Activated CD8-positive, alpha-beta memory T cell treated with anti-CD3 and anti-CD28 coated beads, Interleukin-2, amount 10 ng/mL, durations not matched to agents 7 days and 5 days (primary cell): ENCODE measurements at regions not wholly inside any gene's neighbourhood (a gene's known extent, or its start where the extent isn't known, plus 50 kb on each side); places are given as distances from the start of the nearest gene placed in this dataset.

Experiments used
- ATAC-seq: fragments of 150-1000 bp; cut with Tn5 transposase; one replicate; pipeline ENCODE4 v1.10.0; 2021; ENCODE audit warnings: moderate library complexity
- CTCF ChIA-PET: fragments of 350-600 bp; sonication (Branson Sonifier 250); formaldehyde crosslinking; loops from one replicate; lab custom pipeline; 2021; ENCODE audit warnings: antibody characterized with exemption; lab: Charles Lee
- DNase-seq: peaks from one replicate; pipeline ENCODE4 v3.0.0-alpha.2; 2020
- H3K27ac Mint-ChIP-seq: one replicate; pipeline ENCODE4 v1.8.0; 2021; ENCODE audit warnings: mild to moderate bottlenecking, mixed read lengths
- H3K27me3 Mint-ChIP-seq: one replicate; pipeline ENCODE4 v1.8.0; 2021; ENCODE audit warnings: mixed read lengths
- H3K36me3 Mint-ChIP-seq: one replicate; pipeline ENCODE4 v1.8.0; 2021; ENCODE audit warnings: mild to moderate bottlenecking, mixed read lengths
- H3K4me1 Mint-ChIP-seq: one replicate; pipeline ENCODE4 v1.8.0; 2021; ENCODE audit warnings: mixed read lengths
- H3K4me3 Mint-ChIP-seq: one replicate; pipeline ENCODE4 v1.8.0; 2021; ENCODE audit warnings: mild to moderate bottlenecking, moderate library complexity, mixed read lengths
- H3K9me3 Mint-ChIP-seq: one replicate; pipeline ENCODE4 v1.8.0; 2022; ENCODE audit warnings: low read depth, mixed read lengths

DNA sequence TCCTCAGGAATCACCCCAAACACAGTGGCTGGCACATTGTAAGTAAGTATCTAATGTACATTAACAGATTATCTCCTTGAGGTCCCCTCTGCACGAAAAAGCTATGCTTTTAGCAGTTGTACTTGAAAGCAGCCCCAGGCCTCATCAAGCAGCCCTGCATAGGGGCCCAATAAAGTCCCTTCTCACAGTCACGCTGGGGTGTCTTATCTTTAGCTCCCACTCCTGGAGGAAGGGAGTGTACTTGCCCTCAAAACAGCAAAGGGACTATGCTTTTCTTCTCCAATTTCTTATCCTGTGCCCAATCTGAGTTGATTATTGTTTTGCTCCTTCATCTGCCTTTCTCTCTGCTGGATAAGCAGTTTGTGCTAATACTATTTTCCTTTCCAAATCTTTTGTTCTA, 168.8 kb upstream of the PLXNA2 start:
- Mint-ChIP-seq H3K27me3 (peaks cover 5% of the 10 kb centered on the region), H3K4me1 (no peaks in the 10 kb centered on the region), H3K4me3 (no peak overlapping the region), H3K27ac (no peak overlapping the region), H3K36me3 (no peaks in the 10 kb centered on the region), H3K9me3 (no peaks in the 10 kb centered on the region)
- CTCF ChIA-PET: no interaction called here
- ATAC-seq (no peak), DNase-seq (no peak)

DNA sequence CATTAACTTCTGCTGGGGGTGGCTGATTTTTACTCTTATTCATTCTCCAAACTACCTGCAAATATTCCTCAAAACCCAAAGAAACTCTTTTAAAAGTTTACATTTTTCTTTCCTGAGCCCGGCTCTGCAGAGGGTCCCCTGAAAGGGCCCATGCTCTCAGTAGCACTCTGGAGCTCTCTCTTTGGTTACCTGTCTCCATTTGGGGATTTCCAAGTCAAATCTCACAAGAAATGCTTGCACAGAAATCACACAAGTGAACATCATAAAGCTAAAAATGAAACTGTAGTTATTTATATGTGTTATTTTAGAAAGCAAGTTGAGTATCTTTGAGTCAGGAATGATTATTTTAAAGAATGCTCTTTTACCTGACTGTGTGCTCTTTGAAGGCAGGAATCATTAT, 174.5 kb upstream of the PLXNA2 start:
- no peak overlapping the region for H3K27ac Mint-ChIP-seq
- no peaks in the 10 kb centered on the region for H3K9me3 Mint-ChIP-seq
- H3K27me3 Mint-ChIP-seq: peaks cover 5% of the 10 kb centered on the region
- no peak overlapping the region for H3K4me3 Mint-ChIP-seq
- CTCF ChIA-PET: no interaction called here
- ATAC-seq: no peak
- no peaks in the 10 kb centered on the region for H3K36me3 Mint-ChIP-seq
- no peak for DNase-seq
- H3K4me1 Mint-ChIP-seq: no peaks in the 10 kb centered on the region

DNA sequence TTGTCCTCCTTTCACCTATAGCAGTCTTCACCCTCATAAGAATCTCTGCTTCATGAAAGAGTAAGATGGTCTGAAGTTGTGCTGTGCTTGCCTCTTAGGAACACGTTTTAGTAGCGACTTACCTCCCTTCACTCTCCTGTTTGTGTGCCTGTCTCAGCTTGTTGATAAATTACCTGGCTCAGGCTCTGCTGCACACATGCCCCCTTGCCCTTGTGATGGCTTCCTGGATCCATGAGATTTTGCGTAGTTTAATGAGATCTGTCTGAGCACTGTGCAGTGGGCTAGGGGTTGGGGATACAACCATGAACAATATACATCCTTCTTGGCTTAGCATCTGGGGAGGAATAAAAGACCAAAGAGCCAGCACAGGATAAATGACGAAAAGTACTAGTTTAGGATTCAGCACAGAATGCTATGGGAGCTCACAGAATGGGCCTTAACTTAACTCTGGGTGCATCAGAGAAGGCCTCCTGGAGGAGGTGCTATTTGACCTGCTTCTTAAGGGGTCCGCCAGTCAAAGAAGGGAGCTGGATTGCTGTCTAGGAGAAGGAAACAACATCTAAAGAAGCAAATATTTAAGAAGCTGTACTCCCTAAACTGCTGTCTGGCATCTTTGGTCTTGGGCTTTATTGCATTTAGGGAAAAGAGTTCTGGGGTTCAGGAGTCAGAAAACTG, 175.7 kb upstream of the PLXNA2 start:
- Mint-ChIP-seq H3K4me1 (no peaks in the 10 kb centered on the region), H3K36me3 (no peaks in the 10 kb centered on the region), H3K27ac (no peak overlapping the region), H3K4me3 (no peak overlapping the region), H3K9me3 (no peaks in the 10 kb centered on the region), H3K27me3 (peaks cover 5% of the 10 kb centered on the region)
- CTCF ChIA-PET: no interaction called here
- ATAC-seq (no peak), DNase-seq (no peak)

DNA sequence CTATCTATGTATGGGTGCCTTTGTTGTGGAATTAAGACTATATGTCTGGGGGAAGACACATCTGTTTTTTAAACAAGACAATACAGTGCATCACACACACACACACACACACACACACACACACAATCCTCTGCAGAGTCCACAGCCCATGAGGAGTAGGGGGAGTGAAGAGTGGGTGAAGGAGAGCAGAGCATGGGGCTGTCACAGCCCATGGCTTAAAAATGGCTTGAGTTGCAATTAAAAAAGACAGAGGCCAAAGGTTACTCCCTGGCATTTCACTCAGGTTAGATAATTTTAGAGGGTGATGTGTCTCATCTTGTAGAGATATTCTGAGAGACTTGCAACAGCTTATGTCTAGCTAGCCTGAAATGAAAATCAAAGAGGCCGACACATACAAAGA, 176.5 kb upstream of the PLXNA2 start:
- no peak overlapping the region for H3K27ac Mint-ChIP-seq
- H3K4me3 Mint-ChIP-seq: no peak overlapping the region
- DNase-seq: no peak
- no peaks in the 10 kb centered on the region for H3K36me3 Mint-ChIP-seq
- H3K4me1 Mint-ChIP-seq: no peaks in the 10 kb centered on the region
- H3K27me3 Mint-ChIP-seq: peaks cover 5% of the 10 kb centered on the region
- CTCF ChIA-PET: no interaction called here
- no peaks in the 10 kb centered on the region for H3K9me3 Mint-ChIP-seq
- ATAC-seq: no peak

DNA sequence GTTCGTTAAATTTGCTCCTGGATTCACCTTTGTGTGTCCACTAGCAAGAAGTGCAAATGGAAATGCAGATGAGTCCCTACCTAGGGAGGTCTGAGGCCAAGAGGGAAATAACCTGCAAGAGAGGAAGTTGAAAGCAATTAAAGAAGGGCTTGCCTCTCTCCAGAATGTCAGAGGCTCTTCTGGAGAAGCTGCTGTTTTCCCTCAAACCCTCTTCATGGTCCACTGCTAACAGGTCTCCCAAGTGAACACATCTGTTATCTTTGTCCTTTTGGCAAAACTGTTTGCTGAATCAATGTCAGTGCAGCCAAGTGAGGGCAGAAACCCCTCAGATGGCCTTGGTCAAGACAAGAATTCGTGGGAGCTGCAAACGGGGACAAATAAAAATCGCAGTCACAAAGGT, 177.3 kb upstream of the PLXNA2 start:
- Mint-ChIP-seq H3K4me3 (no peak overlapping the region), H3K4me1 (no peaks in the 10 kb centered on the region), H3K27me3 (peaks cover 5% of the 10 kb centered on the region), H3K9me3 (no peaks in the 10 kb centered on the region), H3K36me3 (no peaks in the 10 kb centered on the region), H3K27ac (no peak overlapping the region)
- ATAC-seq (no peak), DNase-seq (no peak)
- CTCF ChIA-PET: no interaction called here

DNA sequence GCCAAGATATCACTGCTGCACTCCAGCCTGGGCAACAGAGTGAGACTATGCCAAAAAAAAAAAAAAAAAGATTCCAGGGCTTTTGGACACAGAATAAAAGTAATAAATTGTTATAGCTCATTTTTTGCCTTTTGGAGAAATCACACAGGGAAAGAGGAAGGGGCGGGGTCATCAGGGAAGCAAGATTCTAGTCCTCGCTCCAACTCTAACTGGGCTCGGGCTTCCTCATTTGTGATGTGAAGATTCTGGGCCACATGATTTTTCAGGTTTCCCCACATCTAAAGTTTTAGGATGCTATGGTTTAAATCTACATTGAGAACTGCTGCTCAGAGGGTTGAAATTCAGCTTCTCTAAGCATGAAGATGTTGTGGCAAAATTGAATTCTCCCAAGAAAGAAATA, 179.3 kb upstream of the PLXNA2 start:
- CTCF ChIA-PET: no interaction called here

DNA sequence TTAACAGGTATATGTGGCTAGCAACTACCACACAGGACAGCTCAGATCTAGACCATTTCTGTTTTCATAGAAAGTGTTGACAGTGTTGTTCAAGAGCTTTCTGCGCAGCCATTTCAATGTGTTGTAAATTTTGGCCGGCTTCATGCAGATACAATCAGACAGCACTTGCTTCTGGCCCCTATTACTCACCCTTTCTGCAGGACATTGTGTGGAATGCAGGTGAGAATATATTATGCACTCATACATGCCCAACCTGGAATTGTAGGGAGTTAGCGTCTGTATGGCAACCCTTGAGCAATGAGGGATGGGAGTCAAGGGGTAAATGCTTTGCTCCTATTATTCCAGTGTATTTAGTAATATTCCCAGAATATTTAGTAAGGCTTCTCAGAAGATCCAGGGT, 180.9 kb upstream of the PLXNA2 start:
- no peaks in the 10 kb centered on the region for H3K9me3 Mint-ChIP-seq
- CTCF ChIA-PET: no interaction called here
- DNase-seq: no peak
- H3K27ac Mint-ChIP-seq: no peak overlapping the region
- H3K27me3 Mint-ChIP-seq: no peaks in the 10 kb centered on the region
- no peak overlapping the region for H3K4me3 Mint-ChIP-seq
- H3K4me1 Mint-ChIP-seq: no peaks in the 10 kb centered on the region
- ATAC-seq: no peak
- no peaks in the 10 kb centered on the region for H3K36me3 Mint-ChIP-seq

More for the DNA sequence above, 179.3 kb upstream of the PLXNA2 start:
- no peak for ATAC-seq
- Mint-ChIP-seq H3K27ac (no peak overlapping the region), H3K4me1 (no peaks in the 10 kb centered on the region), H3K4me3 (no peak overlapping the region), H3K27me3 (no peaks in the 10 kb centered on the region), H3K9me3 (no peaks in the 10 kb centered on the region), H3K36me3 (no peaks in the 10 kb centered on the region)
- no peak for DNase-seq

DNA sequence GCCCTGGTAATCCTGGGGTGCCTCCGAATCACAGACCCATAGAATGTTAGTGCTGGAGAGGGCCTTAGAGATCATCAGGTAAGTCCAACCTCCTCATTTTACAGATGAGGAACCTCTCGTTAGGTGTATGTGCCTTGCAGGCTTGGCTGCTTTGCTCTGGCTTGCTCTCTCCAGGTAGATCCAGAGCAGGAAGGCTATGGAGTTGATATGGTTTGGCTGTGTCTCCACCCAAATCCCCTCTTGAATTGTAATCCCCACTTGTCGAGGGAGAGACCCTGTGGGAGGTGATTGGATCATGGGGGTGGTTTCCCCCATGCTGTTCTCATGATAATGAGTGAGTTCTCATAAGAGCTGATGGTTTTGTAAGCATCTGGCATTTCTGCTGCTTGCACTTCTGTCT, 186.0 kb upstream of the PLXNA2 start:
- ATAC-seq: no peak

DNA sequence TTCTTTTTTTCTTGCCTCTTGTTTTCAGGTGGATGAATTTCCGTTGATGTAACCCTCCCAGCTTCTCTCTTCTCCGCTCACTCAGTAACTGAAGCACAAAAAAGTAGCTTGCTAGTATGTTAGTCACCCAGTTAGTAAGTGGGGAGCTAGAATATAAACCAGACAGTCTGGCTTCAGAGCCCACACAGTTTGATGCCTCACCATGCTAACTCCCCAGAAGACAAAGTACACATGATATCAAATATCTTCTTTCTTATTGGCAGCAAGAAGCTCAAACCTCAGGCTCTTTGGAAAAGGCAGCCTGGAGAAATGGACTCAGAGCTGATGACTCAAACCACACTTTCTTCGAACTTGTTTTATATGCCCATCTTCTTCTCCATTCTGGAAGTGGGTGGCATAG, 187.5 kb upstream of the PLXNA2 start:
- H3K4me3 Mint-ChIP-seq: no peak overlapping the region
- ATAC-seq: no peak

More for the DNA sequence above, 186.0 kb upstream of the PLXNA2 start:
- no peaks in the 10 kb centered on the region for H3K9me3 Mint-ChIP-seq
- no peaks in the 10 kb centered on the region for H3K36me3 Mint-ChIP-seq
- CTCF ChIA-PET: no interaction called here
- no peaks in the 10 kb centered on the region for H3K4me1 Mint-ChIP-seq
- H3K4me3 Mint-ChIP-seq: no peak overlapping the region
- no peaks in the 10 kb centered on the region for H3K27me3 Mint-ChIP-seq
- H3K27ac Mint-ChIP-seq: no peak overlapping the region
- DNase-seq: no peak

DNA sequence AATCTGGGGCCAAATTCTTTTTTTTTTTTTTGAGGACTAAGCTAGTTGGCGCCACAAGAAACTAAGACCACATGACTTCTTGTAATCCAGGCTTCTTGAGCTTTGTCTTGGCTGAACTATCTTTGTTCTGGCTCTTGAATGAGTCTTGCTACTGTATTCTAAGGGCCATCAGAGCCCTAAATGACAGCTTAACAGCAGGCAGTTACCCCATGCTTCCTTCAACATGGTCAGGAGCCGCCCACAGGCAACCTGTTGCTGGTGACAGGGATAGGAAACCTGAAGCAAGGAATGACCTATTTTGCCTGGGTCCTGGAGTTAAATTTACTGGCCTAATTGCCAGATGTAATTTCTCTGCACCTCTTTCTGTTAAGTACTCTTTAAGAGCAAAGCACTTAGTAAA, 188.2 kb upstream of the PLXNA2 start:
- no peaks in the 10 kb centered on the region for H3K27me3 Mint-ChIP-seq
- CTCF ChIA-PET: no interaction called here
- no peaks in the 10 kb centered on the region for H3K4me1 Mint-ChIP-seq
- H3K36me3 Mint-ChIP-seq: no peaks in the 10 kb centered on the region
- no peak overlapping the region for H3K27ac Mint-ChIP-seq
- ATAC-seq (no peak), DNase-seq (no peak)
- no peak overlapping the region for H3K4me3 Mint-ChIP-seq
- no peaks in the 10 kb centered on the region for H3K9me3 Mint-ChIP-seq

More for the DNA sequence above, 187.5 kb upstream of the PLXNA2 start:
- no peaks in the 10 kb centered on the region for H3K9me3 Mint-ChIP-seq
- no peaks in the 10 kb centered on the region for H3K27me3 Mint-ChIP-seq
- DNase-seq: no peak
- H3K4me1 Mint-ChIP-seq: no peaks in the 10 kb centered on the region
- H3K36me3 Mint-ChIP-seq: no peaks in the 10 kb centered on the region
- no peak overlapping the region for H3K27ac Mint-ChIP-seq
- CTCF ChIA-PET: no interaction called here

DNA sequence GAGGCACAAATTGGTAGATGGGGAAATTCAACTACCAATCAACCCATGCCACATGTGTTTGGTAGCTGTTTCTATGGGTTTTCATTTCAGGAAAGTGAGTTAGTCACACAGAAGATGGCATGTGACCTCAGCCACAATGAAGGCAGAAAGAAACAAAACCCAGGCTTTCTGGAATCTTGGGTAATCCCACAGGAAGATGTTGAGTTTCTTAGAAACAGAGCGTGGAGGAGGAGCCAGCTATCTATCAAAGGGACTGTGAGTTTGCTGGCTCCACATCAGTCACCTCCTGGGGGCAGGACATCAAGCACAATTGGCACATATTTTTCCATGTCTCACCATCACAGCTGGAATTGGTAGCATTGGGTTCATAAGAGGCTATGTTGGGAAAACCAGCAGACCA, 188.9 kb upstream of the PLXNA2 start:
- Mint-ChIP-seq H3K9me3 (no peaks in the 10 kb centered on the region), H3K4me1 (no peaks in the 10 kb centered on the region)

DNA sequence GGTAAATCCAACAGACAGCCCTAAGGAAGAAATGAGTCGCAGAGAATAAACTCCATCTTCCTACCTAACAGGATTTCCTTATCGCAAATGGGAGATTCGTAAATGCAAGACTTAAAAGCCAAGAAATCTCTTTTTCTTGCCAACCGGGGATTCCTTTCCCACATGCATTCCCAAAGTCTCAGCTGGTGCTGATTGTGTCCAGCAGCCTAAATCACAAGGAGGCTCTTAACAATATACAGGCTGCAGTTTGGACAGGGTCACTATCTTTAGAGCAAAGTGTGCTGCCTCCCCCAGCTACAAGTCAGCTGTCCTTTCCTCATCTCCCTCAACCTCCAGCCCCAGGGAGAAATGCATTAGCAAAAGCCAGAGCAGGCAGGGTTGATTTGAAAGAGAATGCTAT, 189.8 kb upstream of the PLXNA2 start:
- no peak for ATAC-seq
- Mint-ChIP-seq H3K4me3 (no peak overlapping the region), H3K36me3 (no peaks in the 10 kb centered on the region), H3K27ac (no peak overlapping the region), H3K9me3 (no peaks in the 10 kb centered on the region), H3K4me1 (no peaks in the 10 kb centered on the region), H3K27me3 (no peaks in the 10 kb centered on the region)
- no peak for DNase-seq
- CTCF ChIA-PET: no interaction called here

More for the DNA sequence above, 188.9 kb upstream of the PLXNA2 start:
- Mint-ChIP-seq H3K27me3 (no peaks in the 10 kb centered on the region), H3K36me3 (no peaks in the 10 kb centered on the region), H3K27ac (no peak overlapping the region), H3K4me3 (no peak overlapping the region)
- CTCF ChIA-PET: no interaction called here
- ATAC-seq (no peak), DNase-seq (no peak)

DNA sequence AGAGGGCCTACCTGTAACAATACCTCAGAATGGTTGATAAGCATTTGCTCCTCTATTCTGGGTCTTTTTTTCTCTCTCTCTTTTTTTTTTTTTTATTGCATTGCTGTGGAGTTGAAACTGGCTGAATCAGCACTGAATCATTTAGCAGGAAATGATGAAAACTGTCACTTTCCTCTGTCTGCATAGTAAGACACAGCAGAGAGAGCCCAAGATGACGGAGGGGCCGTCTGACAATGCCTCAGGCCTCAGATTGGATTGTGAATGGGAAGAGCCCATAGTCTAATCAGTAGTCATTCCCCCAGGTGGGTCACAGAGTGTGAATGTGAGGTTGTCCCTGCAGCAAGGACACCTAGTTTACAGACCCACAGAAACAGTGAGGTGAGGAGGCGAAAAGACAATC, 193.2 kb upstream of the PLXNA2 start:
- ATAC-seq (no peak), DNase-seq (no peak)
- Mint-ChIP-seq H3K4me3 (no peak overlapping the region), H3K4me1 (no peaks in the 10 kb centered on the region), H3K9me3 (no peaks in the 10 kb centered on the region), H3K36me3 (no peaks in the 10 kb centered on the region), H3K27ac (no peak overlapping the region), H3K27me3 (no peaks in the 10 kb centered on the region)
- CTCF ChIA-PET: no interaction called here

DNA sequence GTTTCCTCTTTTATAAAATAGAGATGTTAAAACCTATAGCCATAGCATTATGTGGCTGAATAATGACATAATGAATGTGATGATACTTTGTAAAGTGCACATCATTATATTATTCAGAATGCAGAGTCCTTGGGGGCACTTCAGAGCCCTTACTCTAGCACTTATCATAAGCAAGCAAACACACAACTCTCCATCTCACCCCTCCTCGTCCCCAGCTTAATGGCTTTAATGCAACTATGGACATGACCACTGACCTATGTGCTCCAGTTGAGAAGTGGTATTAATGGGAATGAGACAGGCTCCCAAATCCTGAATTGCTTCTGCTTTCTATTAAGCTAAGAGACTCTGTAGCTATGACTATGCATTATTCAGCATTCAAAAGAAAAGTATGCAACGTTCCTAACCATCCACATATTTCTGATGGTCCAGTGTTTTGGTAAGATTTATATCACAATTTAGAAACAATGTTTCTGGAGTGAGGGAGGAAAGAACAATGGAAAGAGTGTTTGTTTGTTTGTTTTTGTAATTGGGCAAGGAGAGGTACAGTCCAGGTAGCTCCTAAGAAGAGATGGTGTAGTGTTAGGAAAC, 194.0 kb upstream of the PLXNA2 start:
- peaks cover 4% of the 10 kb centered on the region for H3K9me3 Mint-ChIP-seq
- no peaks in the 10 kb centered on the region for H3K4me1 Mint-ChIP-seq
- H3K4me3 Mint-ChIP-seq: no peak overlapping the region
- no peak overlapping the region for H3K27ac Mint-ChIP-seq
- no peaks in the 10 kb centered on the region for H3K27me3 Mint-ChIP-seq
- ATAC-seq (no peak), DNase-seq (no peak)
- no peaks in the 10 kb centered on the region for H3K36me3 Mint-ChIP-seq
- CTCF ChIA-PET: interaction anchor here (1.0 kb wide), 1 partner anchor 12 kb away, joined by 3 read pairs; no protein-coding TSS in a partner anchor
